B cell (primary cell): ENCODE measurements at regions not wholly inside any gene's neighbourhood (a gene's known extent, or its start where the extent isn't known, plus 50 kb on each side); places are given as distances from the start of the nearest gene placed in this dataset.

Experiments used
- ATAC-seq: fragments of 200-7000 bp; cut with Tn5 transposase; one replicate; pipeline ENCODE4 v1.10.0; 2021; ENCODE audit warnings: low read depth, mild to moderate bottlenecking, moderate number of reproducible peaks, moderate library complexity
- CTCF ChIA-PET: fragments of 350-600 bp; sonication (Branson Sonifier 250); formaldehyde crosslinking; loops from one replicate; lab custom pipeline; 2021; ENCODE audit warnings: antibody characterized with exemption, inconsistent platforms; lab: Charles Lee
- POLR2A ChIA-PET: fragments of 350-600 bp; sonication (Branson Sonifier 250); formaldehyde crosslinking; loops from one replicate; lab custom pipeline; 2021; ENCODE audit warnings: antibody characterized with exemption; lab: Charles Lee
- DNase-seq: peaks from one replicate; pipeline ENCODE4 v3.0.0; 2013
- H2AFZ ChIP-seq: 2 replicates; pipeline ENCODE4 v1.6.1; 2012; ENCODE audit warnings: mild to moderate bottlenecking, low read depth, low read length; ENCODE audit not compliant: insufficient read depth, poor library complexity, severe bottlenecking
- H3K27ac ChIP-seq, 2 donors: 1 replicate in 1 of 2; 2 replicates in 1 of 2; pipeline ENCODE4 v1.5.1; 2012 to 2013; ENCODE audit warnings: low read length in 2 of 2, mild to moderate bottlenecking in 2 of 2, moderate library complexity in 1 of 2
- H3K27me3 ChIP-seq, 4 experiments: fragments of 200-600 bp in 1 of 4; sonication (generic) in 1 of 4; replicated peaks in 1 of 4; 1 replicate in 2 of 4; 2 replicates in 2 of 4; pipeline versions ENCODE4 v1.6.1 to v1.7.0; 2013 to 2016; ENCODE audit warnings: low read length in 3 of 4, mild to moderate bottlenecking in 2 of 4, mixed read lengths in 1 of 4, moderate library complexity in 1 of 4; ENCODE audit not compliant: insufficient read depth in 4 of 4, control insufficient read depth in 3 of 4; ENCODE audit errors: control extremely low read depth in 1 of 4
- H3K36me3 ChIP-seq, 2 experiments: replicated peaks in 1 of 2; 1 replicate in 1 of 2; 2 replicates in 1 of 2; pipeline versions ENCODE4 v1.6.1 to v1.7.1; 2013; ENCODE audit warnings: low read length in 1 of 2; ENCODE audit not compliant: insufficient read depth in 2 of 2, control insufficient read depth in 1 of 2; ENCODE audit errors: control extremely low read depth in 1 of 2, extremely low read depth in 1 of 2
- H3K4me1 ChIP-seq, 2 donors: fragments of 200-600 bp in 1 of 2; sonication (generic) in 1 of 2; 1 replicate in 1 of 2; 2 replicates in 1 of 2; pipeline versions ENCODE4 v1.5.1 to v1.6.1; 2013 to 2017; ENCODE audit warnings: low read length in 2 of 2; ENCODE audit not compliant: control insufficient read depth in 2 of 2, insufficient read depth in 2 of 2
- H3K4me2 ChIP-seq: replicated peaks from 2 replicates; pipeline ENCODE3; 2012; ENCODE audit warnings: mild to moderate bottlenecking, low read depth, low read length; ENCODE audit not compliant: poor library complexity, severe bottlenecking
- H3K4me3 ChIP-seq, 5 experiments: fragments of 200-600 bp in 1 of 5; sonication (generic) in 1 of 5; 1 replicate in 3 of 5; 2 replicates in 2 of 5; pipeline versions ENCODE4 v1.5.1 to v1.7.0; 2011 to 2016; ENCODE audit warnings: low read length in 4 of 5, mild to moderate bottlenecking in 4 of 5, low read depth in 2 of 5, control low read depth in 1 of 5, moderate library complexity in 1 of 5; ENCODE audit not compliant: insufficient read depth in 1 of 5; ENCODE audit errors: control extremely low read depth in 1 of 5, extremely low read depth in 1 of 5
- H3K79me2 ChIP-seq: fragments of 200-600 bp; sonication (generic); one replicate; pipeline ENCODE4 v1.6.0; 2016; ENCODE audit warnings: low read length; ENCODE audit not compliant: control insufficient read depth, insufficient read depth
- H3K9ac ChIP-seq: fragments of 200-600 bp; sonication (generic); 2 replicates; pipeline ENCODE4 v1.6.1; 2017; ENCODE audit warnings: mild to moderate bottlenecking, low read length, moderate library complexity
- H3K9me3 ChIP-seq, 3 donors: one replicate each; pipeline versions ENCODE4 v1.6.1 to v1.7.1; 2013; ENCODE audit warnings: low read length in 2 of 3; ENCODE audit not compliant: control insufficient read depth in 2 of 3, insufficient read depth in 1 of 3; ENCODE audit errors: control extremely low read depth in 1 of 3
- H4K20me1 ChIP-seq: 2 replicates; pipeline ENCODE4 v1.6.0; 2012; ENCODE audit warnings: mild to moderate bottlenecking, low read length; ENCODE audit not compliant: insufficient read depth, control insufficient read depth, poor library complexity, severe bottlenecking
- H3K27ac Mint-ChIP-seq: one replicate; pipeline ENCODE4 v1.8.0; 2021; ENCODE audit warnings: mixed read lengths
- H3K27me3 Mint-ChIP-seq: one replicate; pipeline ENCODE4 v1.8.0; 2021; ENCODE audit warnings: mixed read lengths
- H3K4me1 Mint-ChIP-seq: one replicate; pipeline ENCODE4 v1.8.0; 2021; ENCODE audit warnings: mixed read lengths
- H3K4me3 Mint-ChIP-seq: one replicate; pipeline ENCODE4 v1.8.0; 2021; ENCODE audit warnings: mixed read lengths
- H3K9me3 Mint-ChIP-seq: one replicate; pipeline ENCODE4 v1.8.0; 2022; ENCODE audit warnings: mixed read lengths; ENCODE audit not compliant: insufficient read depth
- EZH2 ChIP-seq: IDR thresholded peaks from 2 replicates; pipeline ENCODE4 v1.6.1; 2012; ENCODE audit warnings: borderline replicate concordance, low read depth, mild to moderate bottlenecking, moderate library complexity, low read length; ENCODE audit not compliant: insufficient read depth, poor library complexity, severe bottlenecking
- WGBS: methylation state at CpG from one replicate; pipeline ENCODE4 v1.1.5; 2013; ENCODE audit warnings: missing lambda C conversion rate; ENCODE audit not compliant: insufficient coverage; 5-methylcytosine and 5-hydroxymethylcytosine counted together
- intact Hi-C: fragments of 100-400 bp; cut with micrococcal nuclease; formaldehyde crosslinking; loops from one replicate; pipeline ENCODE4 v1.10.0; 2022
- TF ChIP-seq, protein P1 (sequence below): fragments of 200-600 bp; IDR thresholded peaks from one replicate; pipeline ENCODE4 v1.8.0; 2022; ENCODE audit warnings: antibody characterized with exemption, mild to moderate bottlenecking

DNA sequence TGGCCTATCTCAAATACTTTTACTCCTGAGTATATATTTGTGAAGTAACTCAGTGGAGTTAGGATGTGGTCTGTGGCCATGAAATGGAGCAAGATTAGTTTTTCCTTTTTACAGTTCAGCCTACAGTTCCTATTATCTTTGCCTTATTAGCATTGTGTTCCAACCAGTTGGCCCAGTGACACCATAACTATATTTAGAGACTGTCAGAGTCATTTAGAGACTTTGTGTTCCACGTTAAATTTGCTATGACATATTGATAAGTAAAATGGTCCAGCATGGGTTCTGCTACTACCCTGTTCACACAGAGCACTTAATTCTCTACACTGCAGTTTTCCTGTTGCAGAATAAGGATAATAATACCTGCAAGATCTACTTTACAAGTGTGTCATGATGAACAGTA, 68.3 kb upstream of the RAB11FIP2 start:
- ChIA-PET POLR2A (no interaction called here), CTCF (no interaction called here)
- Mint-ChIP-seq H3K27me3 (peaks cover 12% of the 10 kb centered on the region), H3K9me3 (no peaks in the 10 kb centered on the region), H3K27ac (no peak overlapping the region), H3K4me1 (no peaks in the 10 kb centered on the region), H3K4me3 (no peak overlapping the region)
- Histone ChIP-seq H3K4me3 (no peak overlapping the region), H4K20me1 (no peaks in the 10 kb centered on the region), H3K9me3 (no peaks in the 10 kb centered on the region), H3K9ac (no peak overlapping the region), H3K4me1 (no peaks in the 10 kb centered on the region), H3K36me3 (no peaks in the 10 kb centered on the region), H3K79me2 (no peaks in the 10 kb centered on the region), H2AFZ (no peak overlapping the region), H3K4me2 (no peak overlapping the region), H3K27ac (no peak overlapping the region), H3K27me3 (no peaks in the 10 kb centered on the region)
- TF ChIP-seq, protein P1, sequence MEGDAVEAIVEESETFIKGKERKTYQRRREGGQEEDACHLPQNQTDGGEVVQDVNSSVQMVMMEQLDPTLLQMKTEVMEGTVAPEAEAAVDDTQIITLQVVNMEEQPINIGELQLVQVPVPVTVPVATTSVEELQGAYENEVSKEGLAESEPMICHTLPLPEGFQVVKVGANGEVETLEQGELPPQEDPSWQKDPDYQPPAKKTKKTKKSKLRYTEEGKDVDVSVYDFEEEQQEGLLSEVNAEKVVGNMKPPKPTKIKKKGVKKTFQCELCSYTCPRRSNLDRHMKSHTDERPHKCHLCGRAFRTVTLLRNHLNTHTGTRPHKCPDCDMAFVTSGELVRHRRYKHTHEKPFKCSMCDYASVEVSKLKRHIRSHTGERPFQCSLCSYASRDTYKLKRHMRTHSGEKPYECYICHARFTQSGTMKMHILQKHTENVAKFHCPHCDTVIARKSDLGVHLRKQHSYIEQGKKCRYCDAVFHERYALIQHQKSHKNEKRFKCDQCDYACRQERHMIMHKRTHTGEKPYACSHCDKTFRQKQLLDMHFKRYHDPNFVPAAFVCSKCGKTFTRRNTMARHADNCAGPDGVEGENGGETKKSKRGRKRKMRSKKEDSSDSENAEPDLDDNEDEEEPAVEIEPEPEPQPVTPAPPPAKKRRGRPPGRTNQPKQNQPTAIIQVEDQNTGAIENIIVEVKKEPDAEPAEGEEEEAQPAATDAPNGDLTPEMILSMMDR, result no peak
- no peak for TF ChIP-seq EZH2
- WGBS, result no CpG with 5 or more reads among the region's 1 CpG
- no peak for DNase-seq
- no peak for ATAC-seq
- intact Hi-C loops, result no loop called here

GRCh38 chr10:118112543-118113125, 65.9 kb upstream of the RAB11FIP2 start:
- Histone ChIP-seq H3K27ac (no peak overlapping the region), H3K27me3 (no peaks in the 10 kb centered on the region), H3K9ac (no peak overlapping the region), H3K4me1 (no peaks in the 10 kb centered on the region), H3K36me3 (no peaks in the 10 kb centered on the region), H2AFZ (no peak overlapping the region), H3K4me2 (no peak overlapping the region), H3K4me3 (no peak overlapping the region), H3K79me2 (no peaks in the 10 kb centered on the region), H3K9me3 (no peaks in the 10 kb centered on the region), H4K20me1 (no peaks in the 10 kb centered on the region)
- H3K27ac Mint-ChIP-seq, result no peak overlapping the region
- no peak for DNase-seq
- H3K4me1 Mint-ChIP-seq, result no peaks in the 10 kb centered on the region
- ChIA-PET POLR2A (no interaction called here), CTCF (no interaction called here)
- ATAC-seq, result no peak
- no peak for TF ChIP-seq EZH2
- TF ChIP-seq, protein P1, result no peak
- intact Hi-C loops, result no loop called here
- H3K4me3 Mint-ChIP-seq, result no peak overlapping the region
- no peaks in the 10 kb centered on the region for H3K9me3 Mint-ChIP-seq
- H3K27me3 Mint-ChIP-seq, result peaks cover 9% of the 10 kb centered on the region
- 95% methylated on average over 4 of the region's 6 CpGs for WGBS
